Hepatocyte (in vitro differentiated cells): ENCODE measurements at regions not wholly inside any gene's neighbourhood (a gene's known extent, or its start where the extent isn't known, plus 50 kb on each side); places are given as distances from the start of the nearest gene placed in this dataset.

Experiments used
- DNase-seq: peaks from one replicate; pipeline ENCODE4 v3.0.0-alpha.2; 2016; ENCODE audit warnings: low spot score
- H2AFZ ChIP-seq: fragments of 200-600 bp; sonication (generic); 2 replicates; pipeline ENCODE4 v1.6.0; 2016; ENCODE audit warnings: antibody characterized with exemption, mild to moderate bottlenecking
- H3K27ac ChIP-seq: fragments of 200-600 bp; sonication (generic); 2 replicates; pipeline ENCODE4 v1.5.1; 2016; ENCODE audit warnings: mild to moderate bottlenecking
- H3K27me3 ChIP-seq: fragments of 200-600 bp; sonication (generic); 2 replicates; pipeline ENCODE4 v1.6.1; 2016
- H3K36me3 ChIP-seq: fragments of 200-600 bp; sonication (generic); replicated peaks from 2 replicates; pipeline ENCODE4 v1.5.1; 2016; ENCODE audit warnings: low read depth; ENCODE audit not compliant: insufficient read depth
- H3K4me1 ChIP-seq: fragments of 200-600 bp; sonication (generic); 2 replicates; pipeline ENCODE4 v1.5.1; 2016; ENCODE audit warnings: mild to moderate bottlenecking, moderate library complexity; ENCODE audit not compliant: insufficient read depth
- H3K4me2 ChIP-seq: fragments of 200-600 bp; sonication (generic); 2 replicates; pipeline ENCODE4 v1.6.0; 2016
- H3K4me3 ChIP-seq: fragments of 200-600 bp; sonication (generic); 2 replicates; pipeline ENCODE4 v1.5.1; 2016; ENCODE audit warnings: mild to moderate bottlenecking
- H3K79me2 ChIP-seq: fragments of 200-600 bp; sonication (generic); 2 replicates; pipeline ENCODE4 v1.6.0; 2017; ENCODE audit warnings: mild to moderate bottlenecking
- H3K9me2 ChIP-seq: fragments of 200-600 bp; sonication (generic); replicated peaks from 2 replicates; pipeline ENCODE4 v1.6.0; 2017; ENCODE audit warnings: mild to moderate bottlenecking; ENCODE audit not compliant: insufficient read depth
- H3K9me3 ChIP-seq: fragments of 200-600 bp; sonication (generic); 2 replicates; pipeline ENCODE4 v1.5.1; 2016; ENCODE audit warnings: low read depth, mild to moderate bottlenecking
- H4K20me1 ChIP-seq: fragments of 200-600 bp; sonication (generic); 2 replicates; pipeline ENCODE4 v1.6.0; 2016; ENCODE audit warnings: mild to moderate bottlenecking; ENCODE audit not compliant: insufficient read depth, poor library complexity, severe bottlenecking
- EZH2 ChIP-seq: fragments of 200-600 bp; sonication (generic); IDR thresholded peaks from 2 replicates; pipeline ENCODE4 v1.6.1; 2016; ENCODE audit warnings: antibody characterized with exemption, mild to moderate bottlenecking, borderline replicate concordance
- EZH2phosphoT487 ChIP-seq: fragments of 200-600 bp; sonication (generic); IDR thresholded peaks from one replicate; pipeline ENCODE4 v1.6.1; 2018; ENCODE audit warnings: antibody characterized with exemption, mild to moderate bottlenecking, low read depth, moderate library complexity; ENCODE audit not compliant: unreplicated experiment, severe bottlenecking
- WGBS: methylation state at CpG from one replicate; pipeline ENCODE4 v1.1.6; 2016; ENCODE audit warnings: low lambda C conversion rate; ENCODE audit errors: missing lambda C conversion rate; 5-methylcytosine and 5-hydroxymethylcytosine counted together
- TF ChIP-seq, protein P1 (sequence below): fragments of 200-600 bp; sonication (generic); IDR thresholded peaks from 2 replicates; pipeline ENCODE4 v1.5.1; 2016; ENCODE audit warnings: antibody characterized with exemption, mild to moderate bottlenecking; ENCODE audit not compliant: poor library complexity

GRCh38 chr3:34983631-34984030 is 655.7 kb upstream of the ARPP21 start:
- WGBS, result 68% methylated on average over 4 of the region's 4 CpGs
- H3K9me3 ChIP-seq, result no peaks in the 10 kb centered on the region

GRCh38 chr3:34988296-34988695 is 651.0 kb upstream of the ARPP21 start:
- Histone ChIP-seq H3K4me3 (no peak overlapping the region), H3K27me3 (no peaks in the 10 kb centered on the region), H3K9me3 (no peaks in the 10 kb centered on the region), H3K4me1 (no peaks in the 10 kb centered on the region), H3K9me2 (no peaks in the 10 kb centered on the region), H4K20me1 (no peaks in the 10 kb centered on the region), H3K27ac (no peak overlapping the region), H2AFZ (no peak overlapping the region), H3K79me2 (no peaks in the 10 kb centered on the region), H3K36me3 (no peaks in the 10 kb centered on the region), H3K4me2 (no peak overlapping the region)
- no peak for DNase-seq
- WGBS, result 92% methylated on average over 22 of the region's 22 CpGs
- TF ChIP-seq EZH2 (no peak), EZH2phosphoT487 (no peak)
- TF ChIP-seq, protein P1, sequence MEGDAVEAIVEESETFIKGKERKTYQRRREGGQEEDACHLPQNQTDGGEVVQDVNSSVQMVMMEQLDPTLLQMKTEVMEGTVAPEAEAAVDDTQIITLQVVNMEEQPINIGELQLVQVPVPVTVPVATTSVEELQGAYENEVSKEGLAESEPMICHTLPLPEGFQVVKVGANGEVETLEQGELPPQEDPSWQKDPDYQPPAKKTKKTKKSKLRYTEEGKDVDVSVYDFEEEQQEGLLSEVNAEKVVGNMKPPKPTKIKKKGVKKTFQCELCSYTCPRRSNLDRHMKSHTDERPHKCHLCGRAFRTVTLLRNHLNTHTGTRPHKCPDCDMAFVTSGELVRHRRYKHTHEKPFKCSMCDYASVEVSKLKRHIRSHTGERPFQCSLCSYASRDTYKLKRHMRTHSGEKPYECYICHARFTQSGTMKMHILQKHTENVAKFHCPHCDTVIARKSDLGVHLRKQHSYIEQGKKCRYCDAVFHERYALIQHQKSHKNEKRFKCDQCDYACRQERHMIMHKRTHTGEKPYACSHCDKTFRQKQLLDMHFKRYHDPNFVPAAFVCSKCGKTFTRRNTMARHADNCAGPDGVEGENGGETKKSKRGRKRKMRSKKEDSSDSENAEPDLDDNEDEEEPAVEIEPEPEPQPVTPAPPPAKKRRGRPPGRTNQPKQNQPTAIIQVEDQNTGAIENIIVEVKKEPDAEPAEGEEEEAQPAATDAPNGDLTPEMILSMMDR, result no peak

More at GRCh38 chr3:34983631-34984030, 655.7 kb upstream of the ARPP21 start:
- no peaks in the 10 kb centered on the region for H3K27me3 ChIP-seq
- TF ChIP-seq, protein P1, result no peak
- TF ChIP-seq EZH2 (no peak), EZH2phosphoT487 (no peak)
- no peaks in the 10 kb centered on the region for H3K36me3 ChIP-seq
- H3K4me1 ChIP-seq, result no peaks in the 10 kb centered on the region
- H2AFZ ChIP-seq, result no peak overlapping the region
- H3K4me3 ChIP-seq, result no peak overlapping the region
- no peaks in the 10 kb centered on the region for H3K9me2 ChIP-seq
- no peak for DNase-seq
- H3K4me2 ChIP-seq, result no peak overlapping the region
- no peaks in the 10 kb centered on the region for H4K20me1 ChIP-seq
- H3K79me2 ChIP-seq, result no peaks in the 10 kb centered on the region
- no peak overlapping the region for H3K27ac ChIP-seq

GRCh38 chr3:34995796-34996430 is 643.4 kb upstream of the ARPP21 start:
- no peaks in the 10 kb centered on the region for H3K4me1 ChIP-seq
- no peaks in the 10 kb centered on the region for H3K79me2 ChIP-seq
- 64% methylated on average over 2 of the region's 2 CpGs for WGBS
- H3K9me3 ChIP-seq, result no peaks in the 10 kb centered on the region
- no peak overlapping the region for H2AFZ ChIP-seq
- no peaks in the 10 kb centered on the region for H3K9me2 ChIP-seq
- no peak overlapping the region for H3K4me3 ChIP-seq
- no peak overlapping the region for H3K4me2 ChIP-seq
- TF ChIP-seq EZH2phosphoT487 (no peak), EZH2 (no peak)
- TF ChIP-seq, protein P1, result no peak
- H3K27ac ChIP-seq, result no peak overlapping the region
- H3K36me3 ChIP-seq, result no peaks in the 10 kb centered on the region
- DNase-seq, result no peak
- no peaks in the 10 kb centered on the region for H4K20me1 ChIP-seq
- no peaks in the 10 kb centered on the region for H3K27me3 ChIP-seq

DNA sequence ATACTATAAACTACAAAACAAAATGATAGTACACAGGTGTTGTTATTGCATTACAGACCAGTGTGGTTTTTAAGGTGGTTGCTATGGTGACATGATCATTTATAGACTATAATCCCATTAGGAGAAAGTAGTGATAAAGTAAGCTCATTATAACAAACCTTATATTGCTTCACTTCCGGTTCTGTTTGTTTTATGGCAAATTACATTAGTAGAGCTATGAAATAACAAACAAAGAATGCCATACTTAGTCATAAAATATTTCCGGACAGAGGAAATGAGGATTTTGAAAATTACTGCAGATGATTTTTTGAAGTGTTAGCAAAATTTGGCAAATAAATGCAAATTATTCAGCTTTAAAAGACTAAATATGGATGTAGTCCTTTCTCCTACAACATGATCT is 640.4 kb upstream of the ARPP21 start:
- H3K27ac ChIP-seq, result no peak overlapping the region
- H3K27me3 ChIP-seq, result no peaks in the 10 kb centered on the region
- H3K9me3 ChIP-seq, result no peaks in the 10 kb centered on the region
- no peak overlapping the region for H2AFZ ChIP-seq
- no peak overlapping the region for H3K4me2 ChIP-seq
- DNase-seq, result no peak
- no peaks in the 10 kb centered on the region for H3K9me2 ChIP-seq
- no peaks in the 10 kb centered on the region for H3K36me3 ChIP-seq
- no peak overlapping the region for H3K4me3 ChIP-seq
- H3K79me2 ChIP-seq, result no peaks in the 10 kb centered on the region
- WGBS, result 66% methylated on average over 2 of the region's 2 CpGs
- TF ChIP-seq, protein P1, result no peak
- no peak for TF ChIP-seq EZH2phosphoT487
- TF ChIP-seq EZH2, result no peak
- H4K20me1 ChIP-seq, result no peaks in the 10 kb centered on the region
- no peaks in the 10 kb centered on the region for H3K4me1 ChIP-seq
